ENCODE measurements at regions not wholly inside any gene's neighbourhood (a gene's known extent, or its start where the extent isn't known, plus 50 kb on each side); places are given as distances from the start of the nearest gene placed in this dataset.

- H3K4me3 Mint-ChIP-seq: no peak overlapping the region
- ChIA-PET POLR2A (no interaction called here), CTCF (no interaction called here)
- no peaks in the 10 kb centered on the region for H3K36me3 Mint-ChIP-seq
- no peaks in the 10 kb centered on the region for H3K27me3 Mint-ChIP-seq
- no peak overlapping the region for H3K27ac Mint-ChIP-seq
- intact Hi-C loops (cut with micrococcal nuclease): no loop called here
- no peaks in the 10 kb centered on the region for H3K4me1 Mint-ChIP-seq (ENCODE audit: low read depth)
- no peak for DNase-seq
- H3K9me3 Mint-ChIP-seq: no peaks in the 10 kb centered on the region
Observed at GRCh38 chr7:41538810-41539724, 163.8 kb downstream of the INHBA start.

GRCh38 chr7:41536873-41537665 lies 165.8 kb downstream of the INHBA start:
- POLR2A ChIA-PET: no interaction called here
- CTCF ChIA-PET: no interaction called here
- no peak for DNase-seq
- Mint-ChIP-seq H3K27me3 (no peaks in the 10 kb centered on the region), H3K9me3 (peaks cover 3% of the 10 kb centered on the region), H3K4me1 (ENCODE audit: low read depth) (no peaks in the 10 kb centered on the region), H3K27ac (no peak overlapping the region), H3K4me3 (no peak overlapping the region), H3K36me3 (no peaks in the 10 kb centered on the region)
- intact Hi-C loops (cut with micrococcal nuclease): no loop called here

- Mint-ChIP-seq H3K9me3 (peaks cover 3% of the 10 kb centered on the region), H3K4me3 (no peak overlapping the region), H3K27ac (no peak overlapping the region), H3K36me3 (no peaks in the 10 kb centered on the region), H3K27me3 (no peaks in the 10 kb centered on the region), H3K4me1 (ENCODE audit: low read depth) (no peaks in the 10 kb centered on the region)
- POLR2A ChIA-PET: no interaction called here
- CTCF ChIA-PET: no interaction called here
- DNase-seq: no peak
- intact Hi-C loops (cut with micrococcal nuclease): no loop called here
Observed at GRCh38 chr7:41536122-41536872, 166.6 kb downstream of the INHBA start.

- CTCF ChIA-PET: no interaction called here
- H3K27me3 Mint-ChIP-seq: no peaks in the 10 kb centered on the region
- H3K36me3 Mint-ChIP-seq: no peaks in the 10 kb centered on the region
- intact Hi-C loops (cut with micrococcal nuclease): no loop called here
- POLR2A ChIA-PET: no interaction called here
- no peaks in the 10 kb centered on the region for H3K4me1 Mint-ChIP-seq (ENCODE audit: low read depth)
- DNase-seq: no peak
- no peak overlapping the region for H3K27ac Mint-ChIP-seq
- no peak overlapping the region for H3K4me3 Mint-ChIP-seq
- peaks cover 13% of the 10 kb centered on the region for H3K9me3 Mint-ChIP-seq
Observed at GRCh38 chr7:41529831-41530230, 173.1 kb downstream of the INHBA start.

GRCh38 chr7:41524876-41525275 lies 178.0 kb downstream of the INHBA start:
- H3K4me3 Mint-ChIP-seq: no peak overlapping the region
- CTCF ChIA-PET: no interaction called here
- POLR2A ChIA-PET: no interaction called here
- no peak overlapping the region for H3K27ac Mint-ChIP-seq
- H3K9me3 Mint-ChIP-seq: peaks cover 28% of the 10 kb centered on the region
- H3K36me3 Mint-ChIP-seq: peaks cover 6% of the 10 kb centered on the region
- H3K4me1 Mint-ChIP-seq (ENCODE audit: low read depth): no peaks in the 10 kb centered on the region
- no peak for DNase-seq
- intact Hi-C loops (cut with micrococcal nuclease): no loop called here
- no peaks in the 10 kb centered on the region for H3K27me3 Mint-ChIP-seq

- Mint-ChIP-seq H3K27me3 (no peaks in the 10 kb centered on the region), H3K27ac (no peak overlapping the region)
Observed at GRCh38 chr7:41520445-41520844, 182.4 kb downstream of the INHBA start.

GRCh38 chr7:41517771-41518170 lies 185.1 kb downstream of the INHBA start:
- ChIA-PET CTCF (no interaction called here), POLR2A (no interaction called here)
- no peak for DNase-seq
- H3K9me3 Mint-ChIP-seq: peaks cover 14% of the 10 kb centered on the region
- intact Hi-C loops (cut with micrococcal nuclease): no loop called here
- H3K27ac Mint-ChIP-seq: no peak overlapping the region
- H3K27me3 Mint-ChIP-seq: no peaks in the 10 kb centered on the region
- no peaks in the 10 kb centered on the region for H3K4me1 Mint-ChIP-seq (ENCODE audit: low read depth)
- H3K36me3 Mint-ChIP-seq: no peaks in the 10 kb centered on the region
- no peak overlapping the region for H3K4me3 Mint-ChIP-seq

More at GRCh38 chr7:41520445-41520844, 182.4 kb downstream of the INHBA start:
- Mint-ChIP-seq H3K4me3 (no peak overlapping the region), H3K4me1 (ENCODE audit: low read depth) (no peaks in the 10 kb centered on the region), H3K9me3 (peaks cover 24% of the 10 kb centered on the region), H3K36me3 (peaks cover 6% of the 10 kb centered on the region)
- CTCF ChIA-PET: no interaction called here
- POLR2A ChIA-PET: no interaction called here
- intact Hi-C loops (cut with micrococcal nuclease): no loop called here
- no peak for DNase-seq

GRCh38 chr7:41508755-41509154 lies 194.1 kb downstream of the INHBA start:
- intact Hi-C loops (cut with micrococcal nuclease): no loop called here
- Mint-ChIP-seq H3K27ac (no peak overlapping the region), H3K27me3 (no peaks in the 10 kb centered on the region)

GRCh38 chr7:41507686-41508268 lies 195.1 kb downstream of the INHBA start:
- Mint-ChIP-seq H3K9me3 (peaks cover 4% of the 10 kb centered on the region), H3K4me1 (ENCODE audit: low read depth) (no peaks in the 10 kb centered on the region), H3K27me3 (no peaks in the 10 kb centered on the region), H3K27ac (no peak overlapping the region), H3K4me3 (no peak overlapping the region), H3K36me3 (no peaks in the 10 kb centered on the region)
- ChIA-PET POLR2A (no interaction called here), CTCF (no interaction called here)
- intact Hi-C loops (cut with micrococcal nuclease): no loop called here
- DNase-seq: no peak

More at GRCh38 chr7:41508755-41509154, 194.1 kb downstream of the INHBA start:
- Mint-ChIP-seq H3K4me1 (ENCODE audit: low read depth) (no peaks in the 10 kb centered on the region), H3K4me3 (no peak overlapping the region), H3K9me3 (peaks cover 5% of the 10 kb centered on the region), H3K36me3 (no peaks in the 10 kb centered on the region)
- DNase-seq: no peak
- ChIA-PET POLR2A (no interaction called here), CTCF (no interaction called here)

- H3K9me3 Mint-ChIP-seq: no peaks in the 10 kb centered on the region
- ChIA-PET CTCF (no interaction called here), POLR2A (no interaction called here)
- H3K4me3 Mint-ChIP-seq: no peak overlapping the region
- DNase-seq: no peak
- intact Hi-C loops (cut with micrococcal nuclease): no loop called here
- H3K36me3 Mint-ChIP-seq: no peaks in the 10 kb centered on the region
- no peaks in the 10 kb centered on the region for H3K27me3 Mint-ChIP-seq
- H3K4me1 Mint-ChIP-seq (ENCODE audit: low read depth): no peaks in the 10 kb centered on the region
- H3K27ac Mint-ChIP-seq: no peak overlapping the region
Observed at GRCh38 chr7:41504214-41504980, 198.5 kb downstream of the INHBA start.

- CTCF ChIA-PET: no interaction called here
- peaks cover 5% of the 10 kb centered on the region for H3K9me3 Mint-ChIP-seq
- no peaks in the 10 kb centered on the region for H3K27me3 Mint-ChIP-seq
- intact Hi-C loops (cut with micrococcal nuclease): no loop called here
- POLR2A ChIA-PET: no interaction called here
- no peak overlapping the region for H3K4me3 Mint-ChIP-seq
- H3K27ac Mint-ChIP-seq: no peak overlapping the region
- H3K4me1 Mint-ChIP-seq (ENCODE audit: low read depth): no peaks in the 10 kb centered on the region
- DNase-seq: no peak
- H3K36me3 Mint-ChIP-seq: no peaks in the 10 kb centered on the region
Observed at GRCh38 chr7:41503438-41503837, 199.5 kb downstream of the INHBA start.

Measured in activated CD4-positive, alpha-beta memory T cell treated with anti-CD3 and anti-CD28 coated beads for 36 hours (primary cell).